SIG-M5 treated with dmso at 0.1 percent for 504 hours (cell line): ENCODE measurements at regions not wholly inside any gene's neighbourhood (a gene's known extent, or its start where the extent isn't known, plus 50 kb on each side); places are given as distances from the start of the nearest gene placed in this dataset.

Experiments
- DNase-seq: peaks from one replicate; lab custom pipeline; 2025; ENCODE audit not compliant: unreplicated experiment; lab: John Stamatoyannopoulos, UW

DNA sequence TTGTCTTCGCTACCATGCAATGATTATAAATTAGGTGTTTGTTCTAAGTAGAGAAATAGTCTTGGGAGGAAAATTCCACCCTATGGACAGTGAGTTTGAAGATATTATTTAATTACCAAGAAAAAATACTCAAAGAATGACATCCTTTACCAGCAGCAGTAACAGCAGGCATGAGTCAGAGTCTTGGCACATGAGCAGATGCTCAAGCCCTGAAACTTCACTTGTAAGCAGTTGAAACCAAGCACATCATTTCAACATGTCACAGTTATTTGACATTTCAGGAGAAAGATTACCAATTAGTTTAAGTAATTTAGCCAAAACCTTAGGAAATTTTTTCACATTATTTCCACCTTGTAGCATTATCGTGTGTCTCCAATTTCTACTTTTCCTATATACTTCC is 99.2 kb downstream of the C12orf50 start:
- DNase-seq = no peak

DNA sequence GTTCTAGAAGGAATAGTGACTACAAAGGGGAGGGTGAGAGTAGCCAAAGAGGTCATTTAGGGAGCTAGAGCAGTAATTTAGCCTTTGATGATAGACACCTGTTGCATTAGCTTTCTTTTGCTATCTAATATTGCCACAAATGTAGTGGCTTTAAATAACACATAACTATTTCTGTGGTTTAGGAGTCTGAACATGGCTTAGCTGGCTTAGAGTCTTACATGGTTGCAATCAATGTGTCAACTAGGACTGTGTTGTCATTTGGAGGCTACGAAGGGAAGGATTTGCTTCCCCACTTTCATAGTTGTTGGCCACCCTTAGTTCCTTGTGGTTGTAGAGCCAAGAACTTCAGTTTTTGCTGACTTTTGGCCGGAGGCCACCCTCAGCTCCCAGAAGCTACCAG is 99.9 kb downstream of the C12orf50 start:
- no peak for DNase-seq

DNA sequence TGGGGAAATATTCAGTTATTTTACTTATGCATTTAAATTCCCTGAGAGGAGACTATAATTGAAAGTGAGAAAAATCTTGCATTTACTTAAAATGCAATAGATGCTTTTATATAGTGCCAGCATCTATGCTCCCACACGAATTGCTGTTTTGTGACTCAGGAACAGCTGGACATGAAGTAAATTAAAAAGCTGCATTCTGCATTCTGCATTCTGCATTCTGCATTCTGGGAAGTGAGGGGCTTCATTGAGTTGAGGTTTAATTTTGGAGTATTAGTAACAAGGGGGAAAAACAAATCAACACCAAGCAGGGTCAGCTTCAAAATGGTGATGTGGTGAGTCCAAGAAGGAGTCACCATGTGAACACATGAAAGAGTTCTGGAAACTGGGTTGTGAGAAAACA is 101.2 kb downstream of the C12orf50 start:
- no peak for DNase-seq

DNA sequence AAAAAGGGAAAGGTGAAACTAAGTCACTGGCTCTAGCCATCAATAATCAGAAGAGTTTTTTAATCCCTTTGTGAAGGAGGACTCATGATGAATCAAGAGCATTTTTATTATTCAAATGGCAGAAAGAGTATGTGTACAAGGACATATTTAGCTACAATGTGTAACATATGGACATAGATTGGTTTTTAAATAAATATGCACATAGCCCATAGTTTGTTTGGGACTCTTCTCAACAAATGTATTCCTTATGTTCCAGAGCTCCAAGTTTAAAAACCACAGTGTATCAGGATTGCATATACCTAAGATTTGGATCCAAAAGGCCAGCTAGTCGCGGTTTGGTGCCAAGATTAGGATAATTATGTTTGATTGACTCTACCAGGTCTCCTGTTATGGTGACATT is 104.2 kb downstream of the C12orf50 start:
- DNase-seq = no peak

DNA sequence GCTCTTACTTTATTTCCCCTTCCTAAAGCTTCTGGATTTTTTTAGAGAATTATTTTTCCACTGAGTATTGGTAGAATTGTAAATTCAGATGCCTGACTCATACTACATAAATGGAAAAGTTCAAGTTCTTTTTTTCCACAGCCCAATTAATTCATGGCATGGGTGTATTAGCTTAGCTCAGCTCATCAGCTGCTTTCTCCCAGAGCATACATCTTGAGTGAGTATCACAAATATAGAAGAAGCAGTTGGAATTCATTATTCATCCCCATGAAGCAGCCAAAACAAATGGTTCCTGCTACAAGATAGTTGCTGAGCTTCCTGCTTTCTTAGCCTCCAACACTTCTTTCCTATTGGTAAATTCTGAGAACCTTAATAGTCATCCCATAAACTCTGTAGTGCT is 105.1 kb downstream of the C12orf50 start:
- DNase-seq = no peak

GRCh38 chr12:87923361-87923760 is 105.8 kb downstream of the C12orf50 start:
- DNase-seq = no peak

GRCh38 chr12:87922736-87923135 is 106.5 kb downstream of the C12orf50 start:
- no peak for DNase-seq

- no peak for DNase-seq
Measured at GRCh38 chr12:87921621-87922020, 107.6 kb downstream of the C12orf50 start.

DNA sequence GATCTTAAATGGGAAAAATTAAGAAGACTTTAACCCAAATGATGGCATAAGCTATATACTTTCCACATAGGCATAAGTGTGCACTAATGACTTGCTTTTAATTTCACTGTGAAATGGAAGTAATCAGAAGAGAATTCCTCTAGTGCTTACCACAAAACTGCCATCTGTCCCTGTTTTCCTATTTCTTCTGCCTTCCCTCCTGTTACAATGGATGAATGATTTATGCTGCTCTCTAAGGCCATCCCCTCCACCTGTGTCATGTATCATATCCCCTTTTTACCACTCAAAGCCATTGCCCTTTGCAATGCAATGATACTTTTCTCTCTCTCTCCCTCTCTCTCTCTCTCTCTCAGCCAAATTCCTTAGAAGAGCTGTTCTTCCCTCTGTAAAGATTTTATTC is 109.1 kb downstream of the C12orf50 start:
- no peak for DNase-seq

- no peak for DNase-seq
Measured at GRCh38 chr12:87901457-87901856, 127.7 kb downstream of the C12orf50 start.

DNA sequence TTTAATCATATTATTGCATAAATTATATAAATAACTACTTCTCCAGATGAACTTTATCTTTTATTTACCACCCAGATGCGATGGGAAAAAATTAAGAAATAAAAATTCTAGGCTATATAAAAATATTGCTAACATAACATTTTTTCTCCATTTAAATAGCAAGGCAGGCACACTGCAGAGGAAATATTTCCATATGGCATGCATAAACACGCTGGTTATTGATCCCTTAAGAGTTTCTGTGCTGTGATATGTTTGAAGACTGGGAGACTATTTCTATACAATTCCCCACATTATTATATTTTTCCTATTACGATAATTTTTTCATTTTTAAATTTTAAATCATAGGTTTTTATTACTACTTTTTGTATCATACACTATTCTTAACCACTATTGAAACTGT is 131.5 kb downstream of the C12orf50 start:
- no peak for DNase-seq

DNA sequence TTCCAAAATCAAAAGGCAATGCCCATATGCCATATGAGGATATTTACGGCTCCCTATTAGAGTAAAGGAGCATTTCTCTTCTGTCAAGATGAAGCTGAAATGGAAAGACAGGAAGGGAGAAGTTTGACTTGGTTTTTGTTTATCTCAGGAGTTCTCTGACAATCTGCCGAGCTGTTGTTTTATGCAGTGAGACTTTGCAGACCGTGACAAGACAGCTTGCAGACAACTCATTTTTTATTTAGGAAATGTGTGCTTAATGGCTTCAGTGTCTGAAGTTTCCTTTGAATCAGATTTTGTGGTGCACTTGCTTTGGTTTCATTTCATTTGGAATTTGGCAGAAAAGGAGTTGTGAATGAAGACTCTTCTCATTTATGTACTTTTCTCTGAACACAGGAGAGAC is 145.4 kb downstream of the C12orf50 start:
- DNase-seq = no peak

DNA sequence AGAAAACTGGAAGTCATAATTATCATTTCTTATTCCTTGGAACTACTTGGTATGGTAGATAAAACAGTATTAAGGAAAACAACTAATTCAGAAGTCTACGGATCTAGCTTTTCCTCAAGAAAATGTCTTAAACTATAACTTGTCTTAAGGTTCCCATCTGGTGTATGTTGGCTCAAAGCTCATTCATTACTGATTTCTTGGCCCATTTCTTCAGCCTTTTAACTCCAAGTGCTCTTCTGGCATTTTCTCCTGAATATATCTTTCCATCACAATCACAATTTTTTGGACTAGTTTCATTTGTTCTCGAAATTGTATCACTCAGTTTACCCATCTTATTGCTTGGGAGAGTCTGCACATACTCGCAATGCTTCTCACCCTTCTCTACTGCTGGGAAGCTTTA is 150.1 kb downstream of the C12orf50 start:
- DNase-seq = no peak

GRCh38 chr12:87870493-87871460 is 158.4 kb downstream of the C12orf50 start:
- no peak for DNase-seq

- no peak for DNase-seq
Measured at GRCh38 chr12:87870061-87870460, 159.1 kb downstream of the C12orf50 start.

DNA sequence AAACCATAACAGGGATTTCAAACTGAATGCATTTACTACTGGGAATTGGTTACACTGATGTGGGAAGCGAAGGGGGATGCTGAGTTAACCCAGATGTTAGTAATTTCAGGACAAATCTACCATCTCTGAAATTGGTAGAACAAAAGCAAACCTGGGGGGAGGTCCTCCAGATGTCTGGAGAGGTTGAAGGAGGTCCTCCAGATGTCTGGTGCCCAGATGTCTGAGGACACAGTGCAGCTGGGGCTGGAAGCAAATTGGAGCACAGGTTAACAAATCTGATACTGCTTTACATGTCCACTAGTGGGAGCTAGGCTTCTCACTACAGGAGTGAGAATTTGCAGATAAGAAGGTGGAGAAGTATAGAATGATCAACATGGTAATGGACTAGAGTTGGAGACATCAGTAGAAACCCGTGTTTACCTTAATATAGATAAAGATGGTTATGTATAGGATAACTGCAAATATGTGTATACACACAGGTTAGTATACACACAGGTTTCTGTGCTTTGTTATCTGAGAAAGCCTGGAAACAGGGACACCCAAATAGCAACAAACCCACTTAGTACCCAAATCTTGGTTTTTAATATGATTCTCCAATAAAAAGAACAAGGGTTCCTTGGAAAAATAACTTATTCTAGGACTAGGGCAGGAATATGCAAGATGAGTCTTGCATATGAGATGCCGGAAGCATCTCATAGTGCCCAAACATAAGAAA is 162.5 kb downstream of the C12orf50 start:
- peak; percentile 22 for DNase-seq

DNA sequence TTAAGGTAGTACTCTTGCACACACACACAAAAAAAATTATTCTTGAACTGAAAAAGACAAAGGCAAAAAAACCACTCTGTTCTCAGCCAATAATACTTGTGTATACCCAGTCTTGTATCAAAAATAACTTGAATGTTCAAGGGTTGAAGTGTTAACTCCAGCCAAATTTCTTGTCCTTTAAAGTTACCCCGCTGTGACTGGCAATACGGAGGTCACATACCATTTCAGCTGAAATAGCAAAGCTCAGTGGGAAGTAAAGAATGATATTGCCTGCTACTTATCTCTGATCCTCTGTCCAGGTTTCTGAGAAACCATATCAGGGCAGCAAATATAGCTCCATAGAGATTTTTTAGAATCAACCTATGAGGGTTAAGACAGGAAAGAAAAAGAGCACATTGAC is 167.4 kb downstream of the C12orf50 start:
- DNase-seq = no peak

DNA sequence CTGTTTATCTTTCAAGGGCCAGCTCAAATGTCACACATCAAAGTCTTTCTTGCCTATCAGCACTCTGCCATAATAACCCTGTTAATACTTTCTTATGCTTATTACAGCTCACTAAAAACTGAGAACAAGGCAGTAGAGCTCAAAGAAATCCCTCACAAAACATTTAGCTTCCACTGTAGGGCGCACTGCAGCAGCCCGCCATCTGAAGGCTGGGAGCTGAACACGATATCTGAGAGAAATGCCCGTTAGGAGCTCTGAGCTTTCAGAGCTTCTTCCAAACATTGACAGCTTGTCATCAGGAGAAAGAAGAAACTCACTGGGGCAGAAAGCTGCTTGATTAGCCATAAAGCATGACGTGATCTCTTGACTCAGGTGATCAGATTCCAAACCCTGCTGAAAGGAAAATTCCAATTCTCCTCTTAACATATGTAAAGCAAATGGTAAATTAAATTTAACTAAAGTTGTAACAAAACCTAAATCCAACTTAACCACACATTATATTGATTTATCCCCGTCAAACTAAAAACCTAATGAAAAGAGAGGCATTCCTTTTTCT is 175.7 kb downstream of the C12orf50 start:
- DNase-seq = no peak

DNA sequence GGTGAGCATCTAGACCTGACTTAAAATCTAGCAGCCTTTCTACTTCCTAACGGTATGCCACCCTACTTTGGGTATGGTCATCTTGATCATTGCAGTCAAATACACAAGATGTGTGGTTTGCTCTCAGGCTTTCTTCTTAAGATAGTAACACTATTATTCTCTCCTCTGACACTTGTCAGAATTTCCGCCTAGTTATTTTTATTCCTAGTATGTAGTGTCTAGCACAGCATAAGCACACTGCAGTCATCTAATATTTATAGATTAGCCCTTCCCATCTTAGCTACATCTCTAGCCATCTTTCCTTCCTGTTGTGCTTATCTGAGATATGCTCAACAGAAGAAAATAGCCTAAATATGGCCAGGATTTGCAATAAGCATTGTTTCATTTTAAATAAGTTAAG is 180.1 kb downstream of the C12orf50 start:
- DNase-seq = no peak

GRCh38 chr12:87848248-87848868 is 180.8 kb downstream of the C12orf50 start:
- DNase-seq = peak; percentile 69

DNA sequence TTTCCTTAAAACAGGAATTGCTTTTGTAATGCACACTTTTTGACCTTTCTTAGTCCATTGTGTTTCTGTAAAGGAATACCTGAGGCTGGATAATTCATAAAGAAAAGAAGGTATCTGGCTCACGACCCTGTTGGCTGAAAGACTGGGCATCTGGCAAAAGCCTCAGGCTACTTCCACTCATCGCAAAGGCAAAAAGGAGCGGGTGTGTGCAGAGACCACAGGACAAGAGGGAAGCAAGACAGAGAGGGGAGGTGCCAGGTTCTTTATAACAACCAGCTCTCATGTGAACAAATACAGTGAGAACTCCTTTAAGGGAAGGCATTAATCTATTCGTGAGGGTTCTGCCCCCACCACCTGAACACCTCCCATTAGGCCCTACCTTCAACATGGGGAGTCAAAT is 182.1 kb downstream of the C12orf50 start:
- no peak for DNase-seq

DNA sequence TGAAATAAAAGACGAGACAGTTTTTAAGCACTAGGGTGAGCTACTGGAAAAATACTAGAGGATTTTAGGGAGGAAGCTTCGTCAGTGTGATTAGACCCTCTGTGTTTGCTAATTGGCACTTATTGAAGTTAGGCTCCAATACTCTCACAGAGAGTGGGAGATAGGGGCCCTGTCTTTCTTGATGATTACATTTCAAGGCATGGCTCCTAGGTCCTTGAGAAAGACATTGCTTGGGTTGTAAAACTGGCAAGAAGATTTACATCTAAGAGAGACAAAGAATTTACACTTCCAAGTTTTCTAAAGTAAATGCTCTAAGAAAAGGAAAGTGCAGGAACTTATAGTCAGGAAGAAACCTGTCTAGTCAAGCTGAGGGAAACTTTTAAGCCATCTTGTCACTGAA is 183.2 kb downstream of the C12orf50 start:
- no peak for DNase-seq
